AG09319 (cell line): ENCODE measurements at regions not wholly inside any gene's neighbourhood (a gene's known extent, or its start where the extent isn't known, plus 50 kb on each side); places are given as distances from the start of the nearest gene placed in this dataset.
"Not testable (repeated sequence)": the region's sequence is repeated elsewhere in the genome, so short reads cannot be mapped to it uniquely, and the experiment has no call there.

Experiments used
- DNase-seq: peaks from one replicate; pipeline ENCODE4 v3.0.0-alpha.2; 2010; ENCODE audit warnings: low read depth; ENCODE audit errors: extremely low read depth
- CTCF ChIP-seq: IDR thresholded peaks from 2 replicates; pipeline ENCODE4 v1.5.1; 2011; ENCODE audit warnings: low read depth, mild to moderate bottlenecking, inconsistent platforms, low read length, moderate library complexity

- DNase-seq: no peak
- TF ChIP-seq CTCF: no peak
These were observed 264.2 kb upstream of the KITLG start for GRCh38 chr12:88844426-88844825.

GRCh38 chr12:88842314-88842713 lies 262.0 kb upstream of the KITLG start:
- DNase-seq: no peak
- TF ChIP-seq CTCF: no peak

- no peak for DNase-seq
- no peak for TF ChIP-seq CTCF
These were observed 259.2 kb upstream of the KITLG start for GRCh38 chr12:88839486-88839885.

- no peak for TF ChIP-seq CTCF
- DNase-seq: no peak
These were observed 255.9 kb upstream of the KITLG start for GRCh38 chr12:88836156-88836555.

- DNase-seq: no peak
- no peak for TF ChIP-seq CTCF
These were observed 254.0 kb upstream of the KITLG start for GRCh38 chr12:88834226-88834625.

GRCh38 chr12:88833641-88834116 lies 253.4 kb upstream of the KITLG start:
- TF ChIP-seq CTCF: no peak
- DNase-seq: no peak

GRCh38 chr12:88828537-88828936 lies 248.3 kb upstream of the KITLG start:
- DNase-seq: not testable (repeated sequence)

- DNase-seq: no peak
- no peak for TF ChIP-seq CTCF
These were observed 239.7 kb upstream of the KITLG start for GRCh38 chr12:88820012-88820411.
